OCI-LY3 (cell line): ENCODE measurements at regions not wholly inside any gene's neighbourhood (a gene's known extent, or its start where the extent isn't known, plus 50 kb on each side); places are given as distances from the start of the nearest gene placed in this dataset.

Source experiments
- EZH2phosphoT487 ChIP-seq: fragments of 200-600 bp; shearing (Covaris generic); IDR thresholded peaks from 2 replicates; pipeline ENCODE4 v1.6.1; 2018; ENCODE audit warnings: antibody characterized with exemption, mixed run types, low read depth
- TF ChIP-seq, protein P1 (sequence below): fragments of 200-600, 300-600 bp; sonication (generic); IDR thresholded peaks from 2 replicates; pipeline ENCODE4 v1.5.1; 2014; ENCODE audit warnings: antibody characterized with exemption, low read length, low read depth

DNA sequence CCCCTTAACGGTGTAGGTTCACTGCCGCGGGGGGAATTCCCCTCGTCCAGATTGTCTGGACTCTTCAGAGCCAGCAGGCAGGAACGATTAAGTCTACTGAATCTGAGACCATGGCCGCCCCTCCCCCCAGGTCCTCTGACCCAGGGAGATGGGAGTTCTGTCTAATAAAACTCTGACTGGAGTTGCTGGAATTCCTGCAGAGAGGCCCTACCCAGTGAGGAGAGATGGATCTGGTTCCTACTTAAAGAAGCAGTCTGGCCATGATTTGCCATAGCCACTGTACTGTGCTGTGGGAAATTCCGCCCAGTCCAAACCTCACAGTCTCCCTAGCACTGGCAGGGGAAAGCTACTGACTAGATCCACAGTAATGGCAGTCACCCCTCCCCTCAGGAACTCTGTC lies 237.7 kb upstream of the RASA1 start:
- TF ChIP-seq, protein P1, sequence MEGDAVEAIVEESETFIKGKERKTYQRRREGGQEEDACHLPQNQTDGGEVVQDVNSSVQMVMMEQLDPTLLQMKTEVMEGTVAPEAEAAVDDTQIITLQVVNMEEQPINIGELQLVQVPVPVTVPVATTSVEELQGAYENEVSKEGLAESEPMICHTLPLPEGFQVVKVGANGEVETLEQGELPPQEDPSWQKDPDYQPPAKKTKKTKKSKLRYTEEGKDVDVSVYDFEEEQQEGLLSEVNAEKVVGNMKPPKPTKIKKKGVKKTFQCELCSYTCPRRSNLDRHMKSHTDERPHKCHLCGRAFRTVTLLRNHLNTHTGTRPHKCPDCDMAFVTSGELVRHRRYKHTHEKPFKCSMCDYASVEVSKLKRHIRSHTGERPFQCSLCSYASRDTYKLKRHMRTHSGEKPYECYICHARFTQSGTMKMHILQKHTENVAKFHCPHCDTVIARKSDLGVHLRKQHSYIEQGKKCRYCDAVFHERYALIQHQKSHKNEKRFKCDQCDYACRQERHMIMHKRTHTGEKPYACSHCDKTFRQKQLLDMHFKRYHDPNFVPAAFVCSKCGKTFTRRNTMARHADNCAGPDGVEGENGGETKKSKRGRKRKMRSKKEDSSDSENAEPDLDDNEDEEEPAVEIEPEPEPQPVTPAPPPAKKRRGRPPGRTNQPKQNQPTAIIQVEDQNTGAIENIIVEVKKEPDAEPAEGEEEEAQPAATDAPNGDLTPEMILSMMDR: no peak
- TF ChIP-seq EZH2phosphoT487: no peak
